Gastroesophageal sphincter (tissue), 3 donors: ENCODE measurements at regions not wholly inside any gene's neighbourhood (a gene's known extent, or its start where the extent isn't known, plus 50 kb on each side); places are given as distances from the start of the nearest gene placed in this dataset.

Source experiments
- POLR2A ChIP-seq, 2 donors: fragments of 450-650 bp; IDR thresholded peaks; one replicate each; pipeline ENCODE4 v1.6.1; 2017; ENCODE audit warnings: antibody characterized with exemption in 2 of 2, mild to moderate bottlenecking in 2 of 2, moderate library complexity in 1 of 2
- TF ChIP-seq, protein P1 (sequence below), 4 experiments: fragments of 200-600 bp in 2 of 4; fragments of 450-650 bp in 2 of 4; sonication (generic) in 1 of 4; IDR thresholded peaks; one replicate each; pipeline ENCODE4 v1.5.1; 2017 to 2019; ENCODE audit warnings: antibody characterized with exemption in 4 of 4, mild to moderate bottlenecking in 2 of 4, moderate library complexity in 2 of 4

DNA sequence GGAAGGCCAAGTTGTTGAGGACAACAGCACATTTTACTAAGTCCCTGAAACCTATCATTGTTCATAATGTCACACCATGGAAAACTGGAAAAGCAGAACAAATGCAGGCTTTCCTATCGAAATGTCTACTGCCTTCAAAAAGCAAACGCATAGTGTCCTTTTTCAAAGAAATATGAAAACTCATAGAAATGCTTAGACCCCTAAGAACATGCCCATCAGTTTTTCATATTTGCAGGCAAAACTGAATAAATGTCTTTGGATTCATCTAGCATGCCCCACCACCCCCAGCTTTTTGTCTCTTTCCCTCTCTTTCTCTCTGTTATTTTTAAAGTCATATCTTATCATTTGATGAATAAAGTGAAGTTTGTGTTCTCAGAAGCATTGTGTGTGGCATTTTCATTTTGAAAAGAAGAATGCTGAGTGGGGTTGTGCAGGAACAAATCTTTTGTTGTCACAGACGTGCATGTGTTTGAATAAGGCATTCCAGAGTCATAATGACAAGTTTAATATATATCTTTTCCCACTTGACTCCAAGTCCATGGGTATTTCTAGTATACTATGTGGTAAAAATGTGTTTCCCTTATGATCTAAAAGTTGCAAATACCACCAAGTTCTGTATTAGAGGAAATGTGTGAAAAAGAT lies 2180.0 kb upstream of the PIK3C3 start:
- TF ChIP-seq, protein P1, sequence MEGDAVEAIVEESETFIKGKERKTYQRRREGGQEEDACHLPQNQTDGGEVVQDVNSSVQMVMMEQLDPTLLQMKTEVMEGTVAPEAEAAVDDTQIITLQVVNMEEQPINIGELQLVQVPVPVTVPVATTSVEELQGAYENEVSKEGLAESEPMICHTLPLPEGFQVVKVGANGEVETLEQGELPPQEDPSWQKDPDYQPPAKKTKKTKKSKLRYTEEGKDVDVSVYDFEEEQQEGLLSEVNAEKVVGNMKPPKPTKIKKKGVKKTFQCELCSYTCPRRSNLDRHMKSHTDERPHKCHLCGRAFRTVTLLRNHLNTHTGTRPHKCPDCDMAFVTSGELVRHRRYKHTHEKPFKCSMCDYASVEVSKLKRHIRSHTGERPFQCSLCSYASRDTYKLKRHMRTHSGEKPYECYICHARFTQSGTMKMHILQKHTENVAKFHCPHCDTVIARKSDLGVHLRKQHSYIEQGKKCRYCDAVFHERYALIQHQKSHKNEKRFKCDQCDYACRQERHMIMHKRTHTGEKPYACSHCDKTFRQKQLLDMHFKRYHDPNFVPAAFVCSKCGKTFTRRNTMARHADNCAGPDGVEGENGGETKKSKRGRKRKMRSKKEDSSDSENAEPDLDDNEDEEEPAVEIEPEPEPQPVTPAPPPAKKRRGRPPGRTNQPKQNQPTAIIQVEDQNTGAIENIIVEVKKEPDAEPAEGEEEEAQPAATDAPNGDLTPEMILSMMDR (IDR thresholded peaks at IDR 0.05): no peak
- no peak for TF ChIP-seq POLR2A (IDR thresholded peaks at IDR 0.05)
